SK-N-SH (cell line): ENCODE measurements at regions not wholly inside any gene's neighbourhood (a gene's known extent, or its start where the extent isn't known, plus 50 kb on each side); places are given as distances from the start of the nearest gene placed in this dataset.
A peak's percentile ranks its signal among the peaks of the same experiment; 100 is the strongest.

ENCODE experiments used
- CTCF ChIA-PET: fragments of 300-600, 350-600 bp; formaldehyde crosslinking; extraction: SDS; loops from one replicate; lab custom pipeline; 2021; lab: Yijun Ruan, JAX
- POLR2A ChIA-PET: fragments of 350-600 bp; sonication (Branson Sonifier 250); formaldehyde crosslinking; extraction: SDS; loops from one replicate; lab custom pipeline; 2020; ENCODE audit warnings: antibody characterized with exemption, inconsistent platforms; lab: Yijun Ruan, JAX
- DNase-seq: peaks from one replicate; pipeline ENCODE4 v3.0.0; 2012
- H2AFZ ChIP-seq: fragments of 200-600 bp; sonication (generic); 2 replicates; pipeline ENCODE4 v1.8.1; 2016; ENCODE audit warnings: antibody characterized with exemption, mild to moderate bottlenecking, low read depth
- H3F3A ChIP-seq: fragments of 200-600 bp; sonication (generic); replicated peaks from 2 replicates; pipeline ENCODE3; 2016; ENCODE audit warnings: antibody characterized with exemption, mild to moderate bottlenecking; ENCODE audit not compliant: insufficient read depth
- H3K27ac ChIP-seq, 2 experiments: fragments of 200-500 bp in 1 of 2; fragments of 200-600 bp in 1 of 2; sonication (Bioruptor generic) in 1 of 2; sonication (generic), shearing (Covaris generic) in 1 of 2; 2 replicates each; pipeline versions ENCODE4 v1.5.1 to v1.6.1; 2014 to 2016; ENCODE audit warnings: low read depth in 2 of 2, inconsistent platforms in 1 of 2, low read length in 1 of 2, mild to moderate bottlenecking in 1 of 2, mixed read lengths in 1 of 2
- H3K27me3 ChIP-seq: fragments of 200-600 bp; sonication (generic), shearing (Covaris generic); 2 replicates; pipeline ENCODE4 v1.6.1; 2016; ENCODE audit warnings: mixed run types; ENCODE audit not compliant: insufficient read depth
- H3K36me3 ChIP-seq, 2 experiments: fragments of 200-500 bp in 1 of 2; fragments of 200-600 bp in 1 of 2; sonication (Bioruptor generic) in 1 of 2; sonication (generic) in 1 of 2; replicated peaks in 1 of 2; 2 replicates each; pipeline versions ENCODE3 to v1.5.1; 2014 to 2016; ENCODE audit warnings: low read length in 1 of 2, mild to moderate bottlenecking in 1 of 2; ENCODE audit not compliant: insufficient read depth in 2 of 2, control insufficient read depth in 1 of 2
- H3K4me1 ChIP-seq, 2 experiments: fragments of 200-500 bp in 1 of 2; fragments of 200-600 bp in 1 of 2; sonication (Bioruptor generic) in 1 of 2; sonication (generic), shearing (Covaris generic) in 1 of 2; 2 replicates each; pipeline versions ENCODE4 v1.5.1 to v1.6.1; 2014 to 2016; ENCODE audit warnings: low read depth in 1 of 2, low read length in 1 of 2, mixed run types in 1 of 2; ENCODE audit not compliant: insufficient read depth in 2 of 2, control insufficient read depth in 1 of 2
- H3K4me2 ChIP-seq: fragments of 200-600 bp; sonication (generic), shearing (Covaris generic); 2 replicates; pipeline ENCODE4 v1.6.1; 2017; ENCODE audit warnings: mixed run types
- H3K4me3 ChIP-seq, 2 experiments: fragments of 200-500 bp in 1 of 2; fragments of 200-600 bp in 1 of 2; sonication (Bioruptor generic) in 1 of 2; sonication (generic), shearing (Covaris generic) in 1 of 2; 2 replicates each; pipeline versions ENCODE4 v1.5.1 to v1.8.1; 2014 to 2016; ENCODE audit warnings: low read depth in 2 of 2, inconsistent platforms in 1 of 2, low read length in 1 of 2, mild to moderate bottlenecking in 1 of 2, mixed read lengths in 1 of 2, moderate library complexity in 1 of 2
- H3K79me2 ChIP-seq: fragments of 200-600 bp; sonication (generic); 2 replicates; pipeline ENCODE4 v1.8.1; 2017; ENCODE audit warnings: mild to moderate bottlenecking; ENCODE audit not compliant: insufficient read depth
- H3K9ac ChIP-seq: fragments of 200-600 bp; sonication (generic); 2 replicates; pipeline ENCODE4 v1.6.1; 2017; ENCODE audit warnings: mixed run types
- H3K9me2 ChIP-seq: fragments of 200-600 bp; sonication (generic); 2 replicates; pipeline ENCODE4 v1.6.1; 2017; ENCODE audit warnings: mixed run types
- H3K9me3 ChIP-seq: fragments of 200-600 bp; sonication (generic); 2 replicates; pipeline ENCODE4 v1.6.1; 2017; ENCODE audit warnings: mixed run types, mild to moderate bottlenecking, moderate library complexity
- H4K20me1 ChIP-seq: fragments of 200-600 bp; sonication (generic); 2 replicates; pipeline ENCODE4 v1.6.1; 2017; ENCODE audit warnings: mild to moderate bottlenecking, mixed run types; ENCODE audit not compliant: insufficient read depth
- ELF1 ChIP-seq: IDR thresholded peaks from 2 replicates; pipeline ENCODE4 v1.4.0; 2012
- EZH2phosphoT487 ChIP-seq: fragments of 200-600 bp; sonication (generic); IDR thresholded peaks from 2 replicates; pipeline ENCODE4 v1.6.1; 2017; ENCODE audit warnings: low read depth, mixed run types, mild to moderate bottlenecking, antibody characterized with exemption, moderate library complexity, borderline replicate concordance
- FOSL2 ChIP-seq: IDR thresholded peaks from 2 replicates; pipeline ENCODE4 v1.4.0; 2012; ENCODE audit warnings: low read depth, mild to moderate bottlenecking, moderate library complexity, borderline replicate concordance
- FOXM1 ChIP-seq: IDR thresholded peaks from 2 replicates; pipeline ENCODE4 v1.4.0; 2012; ENCODE audit warnings: low read depth, mild to moderate bottlenecking
- GABPA ChIP-seq: IDR thresholded peaks from 2 replicates; pipeline ENCODE4 v1.4.0; 2012; ENCODE audit warnings: low read depth, mild to moderate bottlenecking
- GATA2 ChIP-seq: sonication (generic); formaldehyde crosslinking; IDR thresholded peaks from 2 replicates; pipeline ENCODE4 v1.5.0; 2020; ENCODE audit warnings: mild to moderate bottlenecking, missing genetic modification reagents
- IRF3 ChIP-seq: fragments of 150-350 bp; IDR thresholded peaks from 2 replicates; pipeline ENCODE4 v1.6.1; 2016; ENCODE audit warnings: mild to moderate bottlenecking, low read depth, low read length
- JUND ChIP-seq: IDR thresholded peaks from 2 replicates; pipeline ENCODE4 v1.4.0; 2012
- MAX ChIP-seq: IDR thresholded peaks from 2 replicates; pipeline ENCODE4 v1.4.0; 2012; ENCODE audit warnings: low read depth
- MEF2A ChIP-seq: IDR thresholded peaks from 2 replicates; pipeline ENCODE4 v1.4.0; 2012; ENCODE audit warnings: low read depth, borderline replicate concordance
- MXI1 ChIP-seq: IDR thresholded peaks from 2 replicates; pipeline ENCODE4 v1.6.1; 2012; ENCODE audit warnings: mild to moderate bottlenecking, low read depth, low read length, improper control_type of control experiment
- NRF1 ChIP-seq: IDR thresholded peaks from 2 replicates; pipeline ENCODE4 v1.6.1; 2012; ENCODE audit warnings: low read depth, mild to moderate bottlenecking, low read length
- PBX3 ChIP-seq: IDR thresholded peaks from 2 replicates; pipeline ENCODE4; 2012
- RCOR1 ChIP-seq: fragments of 150-350 bp; IDR thresholded peaks from 2 replicates; pipeline ENCODE4 v1.6.1; 2017; ENCODE audit warnings: antibody characterized with exemption, low read length
- RFX5 ChIP-seq: IDR thresholded peaks from 2 replicates; pipeline ENCODE4 v1.6.1; 2012; ENCODE audit warnings: mild to moderate bottlenecking, improper control_type of control experiment, low read length
- RXRA ChIP-seq: IDR thresholded peaks from 2 replicates; pipeline ENCODE4 v1.4.0; 2012; ENCODE audit warnings: low read depth, mild to moderate bottlenecking, borderline replicate concordance
- SIN3A ChIP-seq: IDR thresholded peaks from 2 replicates; pipeline ENCODE4 v1.6.1; 2012; ENCODE audit warnings: low read depth, mild to moderate bottlenecking, low read length, moderate library complexity, borderline replicate concordance
- TAF1 ChIP-seq: IDR thresholded peaks from 2 replicates; pipeline ENCODE4 v1.6.1; 2012; ENCODE audit warnings: low read depth, mild to moderate bottlenecking, low read length, moderate library complexity, borderline replicate concordance
- TCF12 ChIP-seq: IDR thresholded peaks from 2 replicates; pipeline ENCODE4 v1.4.0; 2012
- TEAD4 ChIP-seq: IDR thresholded peaks from 2 replicates; pipeline ENCODE4 v1.4.0; 2012; ENCODE audit warnings: mild to moderate bottlenecking, borderline replicate concordance; ENCODE audit not compliant: insufficient read depth
- ZBTB33 ChIP-seq: IDR thresholded peaks from 2 replicates; pipeline ENCODE4 v1.4.0; 2012; ENCODE audit warnings: low read depth, borderline replicate concordance
- WGBS: methylation state at CpG from one replicate; pipeline ENCODE4 v1.1.6; 2017; ENCODE audit warnings: low lambda C conversion rate; 5-methylcytosine and 5-hydroxymethylcytosine counted together

- ChIA-PET POLR2A (no interaction called here), CTCF (no interaction called here)
- H3K27me3 ChIP-seq, result no peaks in the 10 kb centered on the region
- no peaks in the 10 kb centered on the region for H3K36me3 ChIP-seq
- H3K9ac ChIP-seq, result no peak overlapping the region
- no peak overlapping the region for H3K27ac ChIP-seq
- H3K79me2 ChIP-seq, result no peaks in the 10 kb centered on the region
- no peak for DNase-seq
- TF ChIP-seq EZH2phosphoT487, result no peak
- TF ChIP-seq FOXM1, result no peak
- no peak for TF ChIP-seq IRF3
- TF ChIP-seq PBX3, result peak; percentile 38; the same call in 1 of the 2 replicates
- TF ChIP-seq JUND, result no peak
- H3K4me3 ChIP-seq, result no peak overlapping the region
- no peaks in the 10 kb centered on the region for H3K9me2 ChIP-seq
- 30% methylated on average over 3 of the region's 3 CpGs for WGBS
- H3K4me1 ChIP-seq, result no peaks in the 10 kb centered on the region; a peak in 1 of 4 replicates
- no peaks in the 10 kb centered on the region for H3F3A ChIP-seq
- no peak overlapping the region for H2AFZ ChIP-seq
- no peaks in the 10 kb centered on the region for H4K20me1 ChIP-seq
- no peaks in the 10 kb centered on the region for H3K9me3 ChIP-seq
- H3K4me2 ChIP-seq, result no peak overlapping the region
Measured at GRCh38 chr12:25845415-25845814, 113.1 kb upstream of the RASSF8 start.

- no peak overlapping the region for H3K4me2 ChIP-seq
- H4K20me1 ChIP-seq, result no peaks in the 10 kb centered on the region
- no peaks in the 10 kb centered on the region for H3F3A ChIP-seq
- no peaks in the 10 kb centered on the region for H3K9me2 ChIP-seq
- no peaks in the 10 kb centered on the region for H3K79me2 ChIP-seq
- H3K4me1 ChIP-seq, result no peaks in the 10 kb centered on the region
- POLR2A ChIA-PET, result no interaction called here
- H3K27ac ChIP-seq, result no peak overlapping the region
- H3K4me3 ChIP-seq, result no peak overlapping the region
- H2AFZ ChIP-seq, result no peak overlapping the region
- TF ChIP-seq GABPA (no peak), MAX (no peak), GATA2 (CRISPR knock-in tag) (no peak), SIN3A (no peak), TCF12 (no peak), TEAD4 (no peak), MXI1 (no peak), MEF2A (no peak), TAF1 (no peak), NRF1 (no peak), FOSL2 (no peak), FOXM1 (no peak), RFX5 (no peak), EZH2phosphoT487 (no peak), RCOR1 (no peak), PBX3 (no peak), ZBTB33 (no peak), IRF3 (no peak), ELF1 (no peak), RXRA (no peak)
- no peaks in the 10 kb centered on the region for H3K27me3 ChIP-seq
- CTCF ChIA-PET, result interaction anchor here (2.0 kb wide), 1 partner anchor 12 kb away, joined by 7 read pairs; no protein-coding TSS in a partner anchor
- H3K36me3 ChIP-seq, result no peaks in the 10 kb centered on the region
- no peak for DNase-seq
- H3K9ac ChIP-seq, result no peak overlapping the region
- no peaks in the 10 kb centered on the region for H3K9me3 ChIP-seq
Measured at GRCh38 chr12:25852792-25853191, 105.7 kb upstream of the RASSF8 start.
